ENCODE measurements at regions not wholly inside any gene's neighbourhood (a gene's known extent, or its start where the extent isn't known, plus 50 kb on each side); places are given as distances from the start of the nearest gene placed in this dataset.
"Not testable (repeated sequence)": the region's sequence is repeated elsewhere in the genome, so short reads cannot be mapped to it uniquely, and the experiment has no call there.

- DNase-seq: no peak
- intact Hi-C loops (cut with DNase I): no loop called here
Measured at GRCh38 chr1:199878823-199879222, 148.7 kb upstream of the NR5A2 start.

GRCh38 chr1:199898654-199899053 lies 128.9 kb upstream of the NR5A2 start:
- intact Hi-C loops (cut with DNase I): no loop called here
- DNase-seq: no peak

DNA sequence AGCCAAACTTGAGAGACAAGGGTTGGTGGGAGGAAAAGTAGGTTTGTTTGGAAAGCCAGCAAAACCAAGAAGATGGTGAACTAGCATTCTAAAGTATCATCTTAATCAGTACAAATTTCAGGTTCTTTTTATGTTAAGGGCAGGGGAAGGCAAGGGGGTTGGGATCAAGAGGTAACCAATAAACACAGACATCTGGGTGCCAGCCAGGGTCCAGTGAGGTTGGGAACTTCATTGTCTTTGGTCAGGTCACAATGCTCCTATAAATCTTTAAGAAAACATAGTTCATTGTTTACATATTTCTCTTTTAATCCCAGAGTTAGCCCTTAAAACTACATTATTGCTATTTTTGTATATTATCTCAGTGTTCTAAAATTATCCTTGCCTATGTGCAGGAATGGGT lies 126.2 kb upstream of the NR5A2 start:
- intact Hi-C loops (cut with DNase I): no loop called here
- no peak for DNase-seq

GRCh38 chr1:199907361-199907760 lies 120.1 kb upstream of the NR5A2 start:
- no peak for DNase-seq
- intact Hi-C loops (cut with DNase I): no loop called here

GRCh38 chr1:199909137-199909536 lies 118.4 kb upstream of the NR5A2 start:
- no peak for DNase-seq
- intact Hi-C loops (cut with DNase I): no loop called here

- DNase-seq: no peak
- intact Hi-C loops (cut with DNase I): no loop called here
Measured at GRCh38 chr1:199913318-199913717, 114.2 kb upstream of the NR5A2 start.

DNA sequence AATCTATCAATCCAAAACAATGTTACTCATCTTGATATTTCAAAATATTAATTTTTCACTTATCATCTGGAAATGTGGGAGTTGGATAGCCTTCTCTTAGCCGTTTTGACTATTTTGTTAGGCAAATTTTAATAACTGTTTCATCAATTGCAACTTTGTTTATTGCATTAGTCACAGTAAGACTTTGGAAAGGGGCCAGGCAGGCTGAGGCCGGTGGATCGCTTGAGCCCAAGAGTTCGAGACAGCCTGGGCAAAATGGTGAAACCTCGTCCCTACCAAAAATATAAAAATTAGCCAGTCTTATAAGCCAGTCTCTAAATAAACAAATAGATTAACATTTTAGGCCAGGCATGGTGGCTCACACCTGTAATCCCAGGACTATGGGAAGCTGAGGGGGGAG lies 113.0 kb upstream of the NR5A2 start:
- intact Hi-C loops (cut with DNase I): no loop called here
- no peak for DNase-seq

DNA sequence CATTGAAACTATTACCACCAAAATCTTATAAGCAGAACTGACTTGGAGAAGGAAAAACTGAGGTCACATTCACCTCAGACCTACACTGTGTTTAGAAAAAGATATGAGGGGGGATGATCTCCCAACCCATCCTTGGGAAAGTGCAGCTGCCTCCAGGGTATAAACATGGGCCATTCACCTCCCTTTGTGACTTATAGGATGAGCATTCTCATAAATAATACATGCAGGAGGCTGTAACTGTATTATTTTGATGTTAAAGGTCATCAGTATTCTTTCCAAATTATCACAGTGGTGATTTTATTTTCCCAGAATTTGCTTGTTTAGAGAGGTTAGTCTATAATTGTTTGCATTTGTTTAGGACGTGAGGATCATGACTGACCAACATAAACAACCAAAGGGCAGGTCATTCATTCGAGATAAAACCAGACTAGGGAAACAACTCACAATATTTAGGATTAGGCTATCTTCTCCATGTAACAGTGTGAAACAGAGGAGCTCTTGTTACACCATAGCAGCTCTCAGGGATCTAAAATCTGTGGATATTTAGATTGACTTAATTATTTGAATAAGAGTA lies 109.2 kb upstream of the NR5A2 start:
- intact Hi-C loops (cut with DNase I): loop anchor here (2.0 kb wide), 1 partner anchor 21 kb away; no protein-coding TSS in a partner anchor

GRCh38 chr1:199920635-199921034 lies 106.9 kb upstream of the NR5A2 start:
- intact Hi-C loops (cut with DNase I): no loop called here
- no peak for DNase-seq

More for the DNA sequence above, 109.2 kb upstream of the NR5A2 start:
- DNase-seq: no peak

- no peak for DNase-seq
- intact Hi-C loops (cut with DNase I): no loop called here
Measured at GRCh38 chr1:199929556-199929955, 98.0 kb upstream of the NR5A2 start.

- DNase-seq; intact Hi-C loops (cut with DNase I): not testable (repeated sequence)
Measured at GRCh38 chr1:199930067-199930466, 97.4 kb upstream of the NR5A2 start.

DNA sequence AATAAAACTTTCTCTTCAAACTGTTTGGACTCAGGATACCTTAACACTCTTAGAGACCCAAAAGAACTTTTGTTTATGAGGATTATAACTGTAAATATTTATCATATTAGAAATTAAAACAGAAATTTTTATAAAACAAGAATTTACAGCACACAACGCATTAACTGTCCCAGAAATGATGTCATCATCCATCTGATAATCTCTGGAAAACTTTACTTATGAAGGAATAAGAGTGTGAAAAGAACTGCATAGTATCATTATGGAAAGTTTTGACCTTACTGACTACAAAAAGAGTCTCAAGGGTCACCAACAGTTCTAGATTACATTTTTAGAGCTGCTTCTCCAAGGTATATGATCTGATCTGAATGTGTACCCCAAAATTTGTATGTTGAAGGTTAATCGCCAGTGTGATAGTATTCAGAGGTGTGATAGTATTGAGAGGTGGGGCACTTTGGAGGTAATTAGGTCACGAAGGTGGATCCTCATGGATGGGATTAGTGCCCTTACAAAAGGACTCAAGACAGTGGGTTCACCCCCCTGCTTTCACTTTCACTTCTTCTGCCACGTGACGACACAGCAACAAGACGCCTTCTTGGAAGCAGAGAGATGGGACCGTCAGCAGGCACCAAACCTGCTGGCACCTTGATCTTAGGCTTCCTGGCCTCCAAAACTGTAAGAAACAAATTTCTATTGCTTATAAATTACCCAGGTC lies 95.7 kb upstream of the NR5A2 start:
- intact Hi-C loops (cut with DNase I): no loop called here
- DNase-seq: no peak

DNA sequence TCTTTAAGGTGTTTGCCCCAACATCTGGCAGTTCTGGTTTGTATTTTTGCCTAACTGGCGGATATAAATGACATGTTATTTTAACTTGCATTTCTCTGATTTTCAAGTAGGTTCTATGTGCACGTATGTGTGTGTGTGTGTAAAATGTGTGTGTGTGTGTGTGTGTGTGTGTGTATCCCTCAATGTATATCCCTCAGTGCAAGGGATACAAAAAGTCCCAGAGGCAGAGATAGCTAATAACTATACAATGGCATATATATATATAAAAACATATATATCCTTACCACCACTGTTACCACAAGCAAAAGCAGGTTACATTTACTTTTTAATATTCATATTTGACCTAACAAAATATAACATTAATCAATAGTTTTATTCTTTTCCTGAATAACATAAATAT lies 95.0 kb upstream of the NR5A2 start:
- intact Hi-C loops (cut with DNase I): no loop called here
- DNase-seq: no peak

GRCh38 chr1:199936441-199936840 lies 91.1 kb upstream of the NR5A2 start:
- no peak for DNase-seq
- intact Hi-C loops (cut with DNase I): no loop called here

DNA sequence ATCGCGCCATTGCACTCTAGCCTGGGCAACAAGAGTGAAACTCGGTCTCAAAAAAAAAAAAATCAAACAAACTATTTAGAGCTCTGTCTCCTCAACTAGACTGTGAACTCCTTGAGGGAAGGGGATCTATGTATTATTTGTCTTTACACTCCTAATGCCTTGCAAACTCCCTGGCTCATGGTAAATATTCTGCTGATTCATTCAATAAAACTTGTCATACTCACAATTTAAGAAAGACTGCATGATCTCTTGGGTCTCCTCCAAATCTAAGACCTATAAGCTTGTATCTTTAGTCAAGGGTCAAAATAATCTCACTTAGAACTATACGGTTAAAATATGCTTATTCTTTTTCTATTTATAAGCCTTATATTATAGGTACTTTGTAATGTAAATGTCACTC lies 90.3 kb upstream of the NR5A2 start:
- intact Hi-C loops (cut with DNase I): no loop called here

GRCh38 chr1:199937661-199938060 lies 89.8 kb upstream of the NR5A2 start:
- intact Hi-C loops (cut with DNase I): loop anchor here (2.0 kb wide), 1 partner anchor 19 kb away; no protein-coding TSS in a partner anchor
- no peak for DNase-seq

More for the DNA sequence above, 90.3 kb upstream of the NR5A2 start:
- no peak for DNase-seq

- no peak for DNase-seq
- intact Hi-C loops (cut with DNase I): no loop called here
Measured at GRCh38 chr1:199944986-199945385, 82.5 kb upstream of the NR5A2 start.

DNA sequence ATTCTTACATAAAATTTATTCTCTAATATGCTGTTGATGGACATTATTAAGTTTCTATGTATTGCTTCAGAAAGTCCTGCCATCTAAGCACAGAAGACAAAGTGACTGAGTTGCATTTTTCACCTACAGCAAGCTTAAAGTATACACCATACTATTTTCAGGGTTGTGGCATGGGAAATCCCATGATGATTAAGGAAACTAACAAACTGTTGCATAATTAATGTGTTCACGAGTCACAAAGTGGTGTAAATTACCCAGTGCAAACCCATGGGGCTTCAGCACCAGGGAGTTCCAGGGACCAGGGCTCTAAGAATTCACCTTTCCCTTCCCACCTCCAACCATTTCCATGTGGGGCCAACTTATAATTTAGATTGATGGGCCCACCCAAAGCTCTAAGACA lies 81.9 kb upstream of the NR5A2 start:
- no peak for DNase-seq
- intact Hi-C loops (cut with DNase I): no loop called here

- no peak for DNase-seq
- intact Hi-C loops (cut with DNase I): no loop called here
Measured at GRCh38 chr1:199946305-199947155, 81.0 kb upstream of the NR5A2 start.

- DNase-seq: no peak
- intact Hi-C loops (cut with DNase I): no loop called here
Measured at GRCh38 chr1:199948587-199949280, 78.8 kb upstream of the NR5A2 start.

DNA sequence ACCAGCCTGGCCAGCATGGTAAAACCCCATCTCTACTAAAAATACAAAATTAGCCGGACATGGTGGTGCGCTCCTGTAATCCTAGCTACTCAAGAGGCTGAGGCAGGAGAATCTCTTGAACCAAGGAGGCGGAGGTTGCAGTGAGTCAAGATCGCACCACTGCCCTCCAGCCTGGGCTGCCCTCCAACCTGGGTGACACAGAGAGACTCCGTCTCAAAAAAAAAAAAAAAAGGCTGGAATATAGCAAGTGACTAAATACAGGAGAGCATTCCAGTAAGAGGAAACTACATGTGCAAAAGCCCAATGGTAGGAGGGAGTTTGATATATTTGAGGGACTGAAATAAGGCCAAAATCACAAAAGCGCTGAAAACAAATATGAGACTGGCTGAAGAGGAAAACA lies 76.5 kb upstream of the NR5A2 start:
- intact Hi-C loops (cut with DNase I); DNase-seq: not testable (repeated sequence)

Data from posterior cingulate gyrus (tissue), 11 donors.